Panc1 (cell line): ENCODE measurements at regions not wholly inside any gene's neighbourhood (a gene's known extent, or its start where the extent isn't known, plus 50 kb on each side); places are given as distances from the start of the nearest gene placed in this dataset.

Experiments
- ATAC-seq: fragments of 200-7000 bp; cut with Tn5 transposase; 2 replicates; pipeline ENCODE4 v1.9.1; 2020; ENCODE audit warnings: mild to moderate bottlenecking, moderate library complexity
- BruUV-seq: library from RNA; stranded (reverse); fragments of 400-500 nt; replicated peaks from 2 replicates; lab custom pipeline; 2021; lab: Mats Ljungman, UMichigan
- CTCF ChIA-PET: fragments of 300-600 bp; sonication (Branson Sonifier 250); formaldehyde crosslinking; loops from one replicate; lab custom pipeline; 2022; ENCODE audit warnings: antibody characterized with exemption; lab: Charles Lee
- POLR2A ChIA-PET: fragments of 300-600 bp; sonication (Branson Sonifier 250); formaldehyde crosslinking; loops from one replicate; lab custom pipeline; 2022; ENCODE audit warnings: antibody characterized with exemption; lab: Charles Lee
- DNase-seq: peaks from one replicate; pipeline ENCODE4 v3.0.0-alpha.2; 2010; ENCODE audit warnings: low read depth, low spot score
- H3K27ac ChIP-seq: 2 replicates; pipeline ENCODE4 v1.5.1; 2011; ENCODE audit warnings: mild to moderate bottlenecking, low read length, inconsistent platforms
- H3K27me3 ChIP-seq: fragments of 200-500 bp; sonication (Bioruptor generic); 2 replicates; pipeline ENCODE4 v1.6.0; 2014; ENCODE audit warnings: low read length, inconsistent platforms; ENCODE audit not compliant: control insufficient read depth, insufficient read depth
- H3K36me3 ChIP-seq: fragments of 200-500 bp; sonication (Bioruptor generic); 2 replicates; pipeline ENCODE4 v1.5.1; 2014; ENCODE audit warnings: inconsistent platforms, mild to moderate bottlenecking, low read length, moderate library complexity; ENCODE audit not compliant: control insufficient read depth, insufficient read depth
- H3K4me1 ChIP-seq: 2 replicates; pipeline ENCODE4 v1.5.1; 2011; ENCODE audit warnings: inconsistent platforms, mild to moderate bottlenecking, low read length, moderate library complexity; ENCODE audit not compliant: control insufficient read depth, insufficient read depth
- H3K4me3 ChIP-seq, 2 experiments: 2 replicates each; pipeline ENCODE4 v1.5.1; 2011 to 2012; ENCODE audit warnings: low read depth in 2 of 2, low read length in 2 of 2, mild to moderate bottlenecking in 2 of 2, inconsistent platforms in 1 of 2, moderate library complexity in 1 of 2
- H3K9me3 ChIP-seq: fragments of 200-500 bp; sonication (Bioruptor generic); 2 replicates; pipeline ENCODE4 v1.5.1; 2014; ENCODE audit warnings: low read depth, mild to moderate bottlenecking, inconsistent platforms, low read length, moderate library complexity; ENCODE audit not compliant: control insufficient read depth, insufficient read depth
- CTCF ChIP-seq: fragments of 450-650 bp; IDR thresholded peaks from 2 replicates; pipeline ENCODE4 v1.5.1; 2017; ENCODE audit warnings: mild to moderate bottlenecking
- POLR2AphosphoS5 ChIP-seq: IDR thresholded peaks from 2 replicates; pipeline ENCODE4 v1.6.1; 2012; ENCODE audit warnings: mild to moderate bottlenecking, low read depth, low read length, moderate library complexity
- SIN3A ChIP-seq: IDR thresholded peaks from 2 replicates; pipeline ENCODE4 v1.6.1; 2012; ENCODE audit warnings: low read depth, mild to moderate bottlenecking, low read length, moderate library complexity, borderline replicate concordance; ENCODE audit not compliant: insufficient read depth
- TCF7L2 ChIP-seq: IDR thresholded peaks from 2 replicates; pipeline ENCODE4 v1.6.1; 2011; ENCODE audit warnings: mild to moderate bottlenecking, low read depth, low read length, inconsistent platforms
- in situ Hi-C: cut with HindIII; loops from 2 replicates; pipeline ENCODE4 v1.10.0; 2016; ENCODE audit warnings: low sequenced_read_pairs, low pct_unique_long_range_greater_than_20kb
- intact Hi-C: fragments of 100-400 bp; cut with micrococcal nuclease; formaldehyde crosslinking; loops from one replicate; pipeline ENCODE4 v1.10.0; 2022; ENCODE audit not compliant: unreplicated experiment
- TF ChIP-seq, protein P1 (sequence below), 2 experiments: IDR thresholded peaks; 2 replicates each; pipeline ENCODE4 v1.6.1; 2011 to 2012; ENCODE audit warnings: low read depth in 2 of 2, control low read depth in 1 of 2, low read length in 1 of 2, mild to moderate bottlenecking in 1 of 2, moderate library complexity in 1 of 2; ENCODE audit not compliant: insufficient read depth in 1 of 2

- POLR2A ChIA-PET, result no interaction called here
- Histone ChIP-seq H3K27me3 (no peaks in the 10 kb centered on the region), H3K4me1 (no peaks in the 10 kb centered on the region), H3K9me3 (no peaks in the 10 kb centered on the region), H3K36me3 (no peaks in the 10 kb centered on the region), H3K27ac (no peak overlapping the region), H3K4me3 (no peak overlapping the region)
- intact Hi-C loops, result loop anchor here (10.0 kb wide), 1 partner anchor 189 kb away; a partner anchor contains a TSS
- TF ChIP-seq CTCF (no peak), SIN3A (no peak), TCF7L2 (no peak), POLR2AphosphoS5 (no peak)
- TF ChIP-seq, protein P1, sequence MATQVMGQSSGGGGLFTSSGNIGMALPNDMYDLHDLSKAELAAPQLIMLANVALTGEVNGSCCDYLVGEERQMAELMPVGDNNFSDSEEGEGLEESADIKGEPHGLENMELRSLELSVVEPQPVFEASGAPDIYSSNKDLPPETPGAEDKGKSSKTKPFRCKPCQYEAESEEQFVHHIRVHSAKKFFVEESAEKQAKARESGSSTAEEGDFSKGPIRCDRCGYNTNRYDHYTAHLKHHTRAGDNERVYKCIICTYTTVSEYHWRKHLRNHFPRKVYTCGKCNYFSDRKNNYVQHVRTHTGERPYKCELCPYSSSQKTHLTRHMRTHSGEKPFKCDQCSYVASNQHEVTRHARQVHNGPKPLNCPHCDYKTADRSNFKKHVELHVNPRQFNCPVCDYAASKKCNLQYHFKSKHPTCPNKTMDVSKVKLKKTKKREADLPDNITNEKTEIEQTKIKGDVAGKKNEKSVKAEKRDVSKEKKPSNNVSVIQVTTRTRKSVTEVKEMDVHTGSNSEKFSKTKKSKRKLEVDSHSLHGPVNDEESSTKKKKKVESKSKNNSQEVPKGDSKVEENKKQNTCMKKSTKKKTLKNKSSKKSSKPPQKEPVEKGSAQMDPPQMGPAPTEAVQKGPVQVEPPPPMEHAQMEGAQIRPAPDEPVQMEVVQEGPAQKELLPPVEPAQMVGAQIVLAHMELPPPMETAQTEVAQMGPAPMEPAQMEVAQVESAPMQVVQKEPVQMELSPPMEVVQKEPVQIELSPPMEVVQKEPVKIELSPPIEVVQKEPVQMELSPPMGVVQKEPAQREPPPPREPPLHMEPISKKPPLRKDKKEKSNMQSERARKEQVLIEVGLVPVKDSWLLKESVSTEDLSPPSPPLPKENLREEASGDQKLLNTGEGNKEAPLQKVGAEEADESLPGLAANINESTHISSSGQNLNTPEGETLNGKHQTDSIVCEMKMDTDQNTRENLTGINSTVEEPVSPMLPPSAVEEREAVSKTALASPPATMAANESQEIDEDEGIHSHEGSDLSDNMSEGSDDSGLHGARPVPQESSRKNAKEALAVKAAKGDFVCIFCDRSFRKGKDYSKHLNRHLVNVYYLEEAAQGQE (IDR thresholded peaks at IDR 0.05; ENCODE audit: insufficient read depth in 1 of 2, low read depth in 2 of 2, low read length in 1 of 2), result no peak
- CTCF ChIA-PET, result no interaction called here
- no TSS peak for BruUV-seq
- ATAC-seq (no peak), DNase-seq (no peak)
- in situ Hi-C loops, result no loop called here
Observed at GRCh38 chr13:107675847-107676550, 539.3 kb downstream of the LIG4 start.

DNA sequence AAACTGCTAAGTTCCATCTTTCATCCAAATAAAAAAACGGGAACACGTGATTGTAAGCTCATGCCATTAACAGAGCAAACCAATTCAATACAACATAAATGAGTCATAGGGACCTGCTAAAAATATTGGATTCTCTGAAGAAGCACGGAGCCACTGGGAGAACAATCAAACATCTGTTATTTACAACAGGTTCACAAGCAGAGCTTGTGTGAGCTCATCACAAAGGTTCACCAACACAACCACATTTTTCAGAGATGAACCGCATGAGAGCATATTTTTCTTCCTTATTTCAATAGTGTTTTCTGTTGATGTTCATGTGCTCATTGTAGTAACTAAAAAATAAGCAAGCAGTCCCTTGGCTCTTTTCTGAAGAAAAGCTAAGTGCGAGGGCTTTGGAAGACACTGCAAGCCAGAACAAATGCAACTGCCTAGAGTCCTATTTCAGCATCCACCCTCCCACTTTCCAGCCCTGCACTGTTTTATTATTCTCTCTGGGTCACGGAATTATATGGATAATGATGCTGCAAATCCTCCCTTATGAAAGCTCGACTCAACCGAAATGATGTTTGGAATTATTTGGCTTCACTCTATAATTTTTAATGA, 545.8 kb downstream of the LIG4 start:
- no peak for DNase-seq
- in situ Hi-C loops (no loop called here), intact Hi-C loops (no loop called here)
- ATAC-seq, result no peak
- H3K36me3 ChIP-seq, result no peaks in the 10 kb centered on the region
- no peak overlapping the region for H3K4me3 ChIP-seq
- ChIA-PET CTCF (no interaction called here), POLR2A (no interaction called here)
- BruUV-seq, result no TSS peak
- no peaks in the 10 kb centered on the region for H3K27me3 ChIP-seq
- H3K9me3 ChIP-seq, result no peaks in the 10 kb centered on the region
- no peak for TF ChIP-seq SIN3A
- no peak for TF ChIP-seq POLR2AphosphoS5
- TF ChIP-seq, protein P1 (IDR thresholded peaks at IDR 0.05; ENCODE audit: insufficient read depth in 1 of 2, low read depth in 2 of 2, low read length in 1 of 2), result no peak
- TF ChIP-seq TCF7L2, result no peak
- no peak for TF ChIP-seq CTCF
- no peaks in the 10 kb centered on the region for H3K4me1 ChIP-seq
- H3K27ac ChIP-seq, result no peak overlapping the region
